ENCODE measurements at regions not wholly inside any gene's neighbourhood (a gene's known extent, or its start where the extent isn't known, plus 50 kb on each side); places are given as distances from the start of the nearest gene placed in this dataset.

- no peak for TF ChIP-seq CTCF (conservative IDR thresholded peaks at IDR 0.05; ENCODE audit: low read length)
- no peak for TF ChIP-seq EZH2phosphoT487 (IDR thresholded peaks at IDR 0.05; ENCODE audit: borderline replicate concordance, low read depth, low read length)
Measured at GRCh38 chr6:149223120-149223903, 94.2 kb upstream of the TAB2 start.

All from OCI-LY7 (cell line).